SIG-M5 treated with dmso at 0.1 percent for 504 hours (cell line): ENCODE measurements at regions not wholly inside any gene's neighbourhood (a gene's known extent, or its start where the extent isn't known, plus 50 kb on each side); places are given as distances from the start of the nearest gene placed in this dataset.
A peak's percentile ranks its signal among the peaks of the same experiment; 100 is the strongest.
"Not testable (repeated sequence)": the region's sequence is repeated elsewhere in the genome, so short reads cannot be mapped to it uniquely, and the experiment has no call there.

Experiments used
- DNase-seq: peaks from one replicate; lab custom pipeline; 2025; ENCODE audit not compliant: unreplicated experiment; lab: John Stamatoyannopoulos, UW

- DNase-seq, result peak; percentile 0
Observed at GRCh38 chr10:33965795-33966581, 631.5 kb upstream of the NRP1 start.

- no peak for DNase-seq
Observed at GRCh38 chr10:33963729-33964128, 629.3 kb upstream of the NRP1 start.

- DNase-seq, result not testable (repeated sequence)
Observed at GRCh38 chr10:33956322-33956721, 621.9 kb upstream of the NRP1 start.

GRCh38 chr10:33955676-33956075, 621.2 kb upstream of the NRP1 start:
- DNase-seq, result no peak

DNA sequence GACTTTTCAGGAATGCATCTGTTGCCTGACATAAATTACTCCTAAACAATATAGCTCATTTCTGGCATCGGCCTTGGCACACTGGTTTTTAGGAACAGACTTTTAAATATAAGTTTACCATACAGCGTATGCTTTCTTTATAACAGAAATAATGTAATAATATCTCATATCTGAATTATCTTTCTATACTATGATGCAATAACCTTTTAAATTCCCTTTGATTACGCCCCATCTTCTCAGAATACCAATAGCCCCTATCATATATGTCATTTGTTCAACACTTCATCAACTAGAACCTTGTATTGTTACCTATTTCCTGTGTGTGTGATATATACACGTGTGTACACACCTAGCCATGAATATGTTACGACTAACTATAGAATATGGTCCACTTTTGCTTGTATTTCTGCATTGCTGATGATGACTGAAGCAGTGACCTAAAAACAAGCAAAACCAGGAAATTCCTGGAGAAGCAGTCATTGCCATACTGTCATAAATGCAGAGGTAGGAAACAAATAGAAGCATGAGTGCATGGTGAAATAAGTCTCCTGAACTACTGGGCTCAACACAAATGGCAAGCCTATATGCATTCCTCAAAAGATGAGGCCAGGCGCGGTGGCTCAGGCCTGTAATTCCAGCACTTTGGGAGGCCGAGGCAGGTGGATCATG, 618.4 kb upstream of the NRP1 start:
- DNase-seq, result no peak

DNA sequence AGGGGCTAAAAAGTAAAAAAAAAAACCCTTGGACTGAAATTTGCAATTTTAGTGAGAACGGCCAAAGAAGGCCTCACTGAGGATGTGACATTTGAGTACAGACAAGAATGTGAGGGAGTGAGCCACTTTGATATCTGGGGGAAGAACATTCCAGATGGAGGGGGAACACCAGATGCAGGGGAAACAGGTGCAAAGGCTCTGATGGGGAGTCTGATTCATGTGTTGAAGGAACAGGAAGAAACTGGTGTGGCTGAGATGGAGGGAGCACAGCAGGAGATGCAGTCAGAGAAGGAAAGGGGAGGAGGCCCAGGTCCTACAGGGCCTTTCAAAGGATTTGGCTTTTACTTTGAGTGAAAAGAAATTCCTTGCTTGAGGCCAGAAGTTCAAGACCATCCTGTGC, 615.7 kb upstream of the NRP1 start:
- no peak for DNase-seq

GRCh38 chr10:33947544-33947943, 613.1 kb upstream of the NRP1 start:
- DNase-seq, result no peak

DNA sequence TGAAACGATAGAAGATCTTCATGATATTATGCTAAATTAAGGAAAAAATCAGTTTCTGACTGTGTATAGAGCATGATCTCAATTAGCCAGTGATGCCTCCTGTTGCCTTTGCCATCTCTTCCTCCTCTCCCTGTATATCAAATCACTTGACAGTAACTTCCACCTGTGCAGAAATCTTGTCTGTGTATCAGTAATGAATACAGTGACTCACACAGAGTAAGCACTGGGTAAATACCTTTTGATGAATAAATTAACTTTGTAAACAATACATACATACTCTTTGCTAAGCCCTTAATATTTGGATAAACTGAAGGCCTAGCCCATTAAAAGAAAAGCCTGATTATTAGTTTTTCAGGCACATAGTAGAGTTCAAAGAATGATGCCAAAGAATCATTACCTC, 610.6 kb upstream of the NRP1 start:
- DNase-seq, result no peak

- no peak for DNase-seq
Observed at GRCh38 chr10:33942508-33942907, 608.0 kb upstream of the NRP1 start.

- DNase-seq, result no peak
Observed at GRCh38 chr10:33939892-33940291, 605.4 kb upstream of the NRP1 start.

GRCh38 chr10:33939410-33939809, 604.9 kb upstream of the NRP1 start:
- no peak for DNase-seq

- no peak for DNase-seq
Observed at GRCh38 chr10:33938001-33938400, 603.5 kb upstream of the NRP1 start.

GRCh38 chr10:33937036-33937730, 602.7 kb upstream of the NRP1 start:
- DNase-seq, result no peak

- no peak for DNase-seq
Observed at GRCh38 chr10:33935350-33935749, 600.9 kb upstream of the NRP1 start.

DNA sequence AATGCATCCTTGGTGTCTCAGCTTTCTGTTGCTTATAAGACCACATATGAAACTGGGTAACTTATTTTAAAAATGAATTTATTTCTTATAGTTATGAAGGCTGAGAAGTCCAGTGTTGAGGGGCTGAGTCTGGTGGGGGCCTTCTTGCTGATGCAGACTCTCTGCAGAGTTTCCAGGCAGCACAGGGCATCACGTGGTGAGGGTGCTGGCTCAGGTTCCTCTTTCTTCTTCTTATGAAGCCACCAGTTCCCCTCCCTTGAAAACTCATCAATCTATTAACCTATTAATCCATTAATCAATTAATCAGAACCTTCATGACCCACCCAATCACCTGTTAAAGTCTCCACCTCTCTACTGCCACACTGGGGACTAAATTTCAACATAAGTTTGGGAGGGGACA, 595.6 kb upstream of the NRP1 start:
- DNase-seq, result no peak

GRCh38 chr10:33927347-33927746, 592.9 kb upstream of the NRP1 start:
- no peak for DNase-seq

- no peak for DNase-seq
Observed at GRCh38 chr10:33921970-33922605, 587.6 kb upstream of the NRP1 start.

DNA sequence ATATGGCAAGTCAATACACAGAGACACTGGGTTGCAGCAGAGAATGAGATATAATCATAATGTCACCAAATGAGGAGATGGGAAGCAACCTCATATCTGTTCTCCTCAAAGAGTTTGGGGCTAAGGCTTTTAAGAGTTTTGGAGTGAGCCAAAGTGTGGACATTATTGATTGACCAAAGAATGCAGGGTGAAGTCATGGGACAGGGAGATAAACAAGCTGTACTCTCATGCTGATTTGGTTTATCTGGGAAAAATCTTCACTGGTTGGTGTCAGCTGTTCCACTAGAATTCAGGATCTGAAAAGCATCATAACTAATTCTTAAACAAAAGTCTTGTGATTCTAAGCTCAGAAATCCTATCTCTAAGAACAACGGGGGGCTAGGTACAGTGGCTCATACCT, 585.9 kb upstream of the NRP1 start:
- no peak for DNase-seq

GRCh38 chr10:33919244-33919643, 584.8 kb upstream of the NRP1 start:
- no peak for DNase-seq

DNA sequence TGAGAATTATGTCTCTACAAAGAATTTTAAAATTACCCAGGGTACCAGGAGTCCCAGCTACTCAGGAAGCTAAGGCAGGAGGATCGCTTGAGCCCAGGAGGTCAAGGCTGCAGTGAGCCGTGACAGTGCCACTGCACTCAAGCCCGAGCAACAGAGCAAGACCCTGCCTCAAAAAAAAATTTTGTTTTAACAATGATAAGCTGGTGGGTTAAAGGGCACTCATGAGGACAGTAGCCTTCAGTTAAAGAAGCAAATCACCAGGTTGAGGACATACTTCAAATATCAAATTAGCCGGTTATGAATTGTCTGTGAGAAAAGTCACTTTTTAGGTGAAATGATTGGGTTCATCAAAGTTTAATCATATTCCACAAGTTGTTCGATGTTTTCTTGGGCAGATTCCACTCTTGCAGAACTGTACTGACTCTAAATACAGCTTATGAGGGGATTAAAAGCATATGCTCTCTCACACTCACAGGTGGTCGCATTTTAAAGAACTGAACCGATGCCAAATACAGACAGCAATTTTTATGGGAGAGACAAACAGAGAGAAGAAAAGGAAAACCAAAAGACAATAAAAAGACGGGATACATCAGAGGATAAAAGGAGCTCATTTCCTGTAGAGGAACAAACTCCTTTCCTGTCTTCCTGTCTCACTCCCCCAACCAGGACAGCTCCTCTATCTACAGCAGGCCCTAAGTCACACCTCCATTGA, 582.8 kb upstream of the NRP1 start:
- DNase-seq, result no peak

- no peak for DNase-seq
Observed at GRCh38 chr10:33914746-33915145, 580.3 kb upstream of the NRP1 start.
